Medulla oblongata (tissue), 1 donor: ENCODE measurements at regions not wholly inside any gene's neighbourhood (a gene's known extent, or its start where the extent isn't known, plus 50 kb on each side); places are given as distances from the start of the nearest gene placed in this dataset.
"Not testable (repeated sequence)": the region's sequence is repeated elsewhere in the genome, so short reads cannot be mapped to it uniquely, and the experiment has no call there.

ENCODE experiments used
- DNase-seq: peaks from one replicate; pipeline ENCODE4 v3.0.0-alpha.2; 2015; ENCODE audit errors: extremely low spot score

DNA sequence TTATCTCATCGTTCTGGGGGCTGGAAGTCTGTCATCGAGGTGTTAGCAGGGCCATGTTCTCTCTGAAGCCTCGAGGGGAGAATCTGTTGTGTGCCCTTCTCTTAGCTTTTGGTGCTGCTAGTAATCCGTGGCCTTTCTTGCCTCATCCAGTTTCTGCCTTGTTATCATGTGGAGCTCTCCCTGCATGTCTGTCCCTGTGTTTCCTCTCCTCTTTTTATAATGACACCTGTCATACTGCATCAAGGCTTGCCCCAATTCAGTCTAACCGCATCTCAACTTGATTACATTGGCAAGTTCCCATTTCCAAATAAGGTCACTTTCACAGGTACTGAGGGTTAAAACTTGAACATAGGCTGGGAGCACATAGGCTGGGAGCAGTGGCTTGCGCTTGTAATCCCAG, 82.6 kb upstream of the CNIH3 start:
- no peak for DNase-seq

DNA sequence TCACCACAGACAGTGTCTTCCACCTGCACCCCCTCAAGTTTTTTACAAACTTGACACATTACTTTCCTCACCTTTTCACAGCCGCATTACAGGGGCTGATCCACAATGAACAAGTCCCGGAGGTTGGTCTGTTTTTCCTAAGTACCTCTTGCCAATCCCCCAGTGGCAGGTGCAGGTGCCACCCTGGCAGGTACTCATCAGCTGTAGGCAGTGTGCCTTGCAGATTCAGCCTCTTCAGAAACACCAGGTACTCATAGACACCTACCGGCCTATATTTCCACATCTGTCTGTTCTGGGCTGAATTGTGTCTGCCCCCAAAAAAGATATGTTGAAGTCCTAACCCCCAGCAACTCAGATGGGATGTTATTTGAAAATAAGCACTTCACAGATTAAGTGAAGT, 81.4 kb upstream of the CNIH3 start:
- DNase-seq: no peak

DNA sequence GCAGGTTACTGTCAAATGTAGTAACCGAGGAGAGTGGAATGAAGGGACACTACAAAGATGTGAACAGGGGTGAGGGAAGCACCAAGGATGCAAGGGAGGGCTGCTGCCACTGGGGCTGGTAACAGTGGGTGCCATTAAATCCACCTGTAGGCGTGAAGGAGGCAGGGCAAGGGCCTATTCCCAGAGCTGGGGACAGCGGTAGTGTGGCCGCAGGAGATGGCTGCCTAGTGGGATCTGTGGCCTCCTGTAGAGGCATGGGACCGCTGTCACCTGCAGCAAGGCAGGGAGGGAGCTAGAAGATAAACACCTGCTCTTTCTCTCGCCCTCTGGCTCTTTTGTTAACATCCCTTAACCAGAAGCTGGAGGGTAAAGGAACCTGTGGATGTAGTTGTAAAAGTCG, 80.5 kb upstream of the CNIH3 start:
- no peak for DNase-seq

DNA sequence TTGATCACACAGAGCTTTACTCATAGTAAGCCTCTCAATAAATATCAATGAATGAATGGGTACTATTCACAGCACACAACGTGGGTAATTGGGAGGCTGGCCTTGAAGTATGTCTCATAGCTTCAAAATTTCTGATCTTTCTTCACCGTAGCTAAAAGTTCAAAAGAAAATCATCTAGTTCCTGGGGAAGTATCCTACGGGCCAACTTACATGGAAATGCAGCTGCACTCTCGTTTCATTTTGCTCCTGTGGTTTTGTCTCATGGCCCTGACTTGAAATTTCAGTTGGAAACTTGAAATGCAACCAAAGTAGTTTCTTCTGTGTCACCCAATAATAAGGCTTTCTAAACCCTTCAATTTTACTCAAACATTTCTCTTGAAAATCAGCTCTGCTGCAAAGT, 76.1 kb upstream of the CNIH3 start:
- no peak for DNase-seq

DNA sequence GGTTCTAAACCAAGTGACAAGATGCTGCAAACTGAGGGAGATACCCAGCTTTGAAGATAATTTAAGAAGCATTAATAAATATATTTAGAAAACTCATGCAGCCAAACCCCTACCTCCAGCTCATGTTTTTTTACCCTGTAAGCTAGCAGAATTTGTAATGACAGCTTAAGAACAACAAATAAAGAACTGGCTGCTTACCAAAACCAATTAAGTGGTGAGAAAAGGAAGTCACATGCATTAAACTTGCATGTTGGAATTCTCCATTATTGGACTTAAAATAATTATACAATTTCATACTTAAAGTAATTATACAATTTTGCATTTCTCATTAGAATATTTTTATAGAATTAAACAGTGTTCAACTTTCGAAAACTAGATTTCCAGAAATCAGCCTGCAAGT, 75.6 kb upstream of the CNIH3 start:
- no peak for DNase-seq

DNA sequence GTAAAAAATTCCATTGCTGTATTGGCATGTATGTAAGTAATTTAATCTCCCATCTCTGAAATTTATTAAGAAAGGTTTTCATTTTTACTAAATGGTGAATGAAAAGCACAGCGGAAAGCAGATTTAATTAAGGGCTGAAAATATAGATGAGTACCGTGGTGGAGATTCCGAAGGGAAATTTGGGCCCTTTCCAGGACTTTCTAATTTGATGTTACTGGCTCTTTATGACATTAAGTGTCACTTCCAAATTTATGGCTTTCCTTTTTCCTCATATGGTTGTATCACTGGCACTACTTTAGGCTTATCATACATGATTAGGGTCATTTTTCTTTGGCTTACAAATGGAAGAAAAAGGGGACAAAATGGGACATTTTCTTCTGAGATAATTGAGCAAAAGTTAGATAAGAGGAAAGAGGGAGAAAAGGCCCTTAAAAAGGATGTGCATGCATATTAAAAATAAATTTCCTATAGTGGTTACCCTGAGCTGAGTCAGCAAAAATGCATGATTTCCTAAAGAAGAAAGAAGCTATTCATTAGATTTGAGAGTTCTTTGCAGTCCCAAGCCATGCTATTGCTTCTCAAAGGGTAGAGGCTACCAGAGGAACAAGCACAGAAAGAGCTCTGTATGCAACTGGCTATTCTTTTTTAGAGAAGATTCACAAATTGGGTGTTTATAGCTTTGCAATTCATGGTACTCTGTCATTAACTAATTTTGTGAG, 74.9 kb upstream of the CNIH3 start:
- DNase-seq: peak; percentile 24

DNA sequence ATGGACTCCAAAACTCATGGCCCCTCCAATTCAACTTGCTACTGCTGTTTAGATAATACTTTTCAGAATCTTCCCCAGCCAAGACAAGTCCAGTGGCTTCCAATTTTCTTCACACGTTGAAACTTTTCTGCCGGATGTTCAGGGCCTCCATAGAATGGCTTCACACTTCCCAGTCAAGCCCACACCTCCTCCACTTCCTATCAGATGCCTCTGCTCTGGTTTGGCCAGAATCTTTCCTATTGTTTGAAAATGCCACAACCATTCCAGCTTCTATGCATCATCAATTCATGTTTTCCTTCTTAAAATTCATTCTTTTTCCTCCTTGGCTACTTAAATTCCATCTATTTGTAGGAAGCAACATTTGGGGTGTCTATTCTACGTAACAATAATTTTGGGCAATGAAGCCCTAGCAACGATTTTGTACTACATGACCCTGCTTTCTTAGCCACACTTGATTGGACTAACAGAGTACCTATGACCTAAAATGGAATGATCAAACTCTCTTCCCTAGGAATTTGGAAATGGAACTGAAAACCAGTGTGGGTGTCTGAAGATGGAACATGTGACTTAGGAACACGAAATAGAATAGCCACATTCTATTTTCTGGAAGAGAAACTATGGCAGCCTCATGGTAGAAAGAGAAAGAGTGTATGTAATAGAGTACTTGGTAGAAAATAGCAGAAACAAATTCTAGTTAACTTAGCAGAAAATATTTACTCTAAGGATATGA, 74.1 kb upstream of the CNIH3 start:
- no peak for DNase-seq

DNA sequence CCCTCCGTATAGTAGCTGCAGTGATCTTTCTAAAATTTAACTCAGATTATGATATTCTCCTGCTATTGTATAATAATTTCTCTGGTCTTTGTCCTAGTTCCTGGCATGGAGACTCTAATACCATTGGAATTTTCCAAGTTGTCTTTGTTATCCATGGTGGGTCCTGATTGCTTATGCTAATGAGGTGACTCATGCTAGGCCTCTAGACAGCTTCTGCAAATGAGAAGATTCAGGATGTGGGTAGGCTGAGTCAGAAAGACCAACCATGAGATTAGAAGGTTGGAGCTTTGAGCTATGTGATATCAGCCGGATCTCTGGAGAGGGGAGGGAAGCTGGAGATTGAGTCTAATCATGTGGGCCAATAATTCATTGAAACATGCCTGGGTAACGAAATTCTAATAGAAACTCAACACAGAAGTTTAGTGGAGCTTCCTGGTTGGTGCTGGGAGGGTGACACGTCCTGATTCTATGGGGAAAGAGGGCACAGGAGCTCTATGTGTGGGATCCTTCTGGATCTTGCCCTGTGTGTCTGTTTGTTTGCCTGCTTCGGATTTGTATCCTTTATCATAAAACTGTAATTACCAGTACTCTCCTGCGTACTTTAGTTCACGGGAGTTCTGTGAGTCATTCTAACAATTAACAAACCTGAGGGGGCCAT, 73.2 kb upstream of the CNIH3 start:
- no peak for DNase-seq

DNA sequence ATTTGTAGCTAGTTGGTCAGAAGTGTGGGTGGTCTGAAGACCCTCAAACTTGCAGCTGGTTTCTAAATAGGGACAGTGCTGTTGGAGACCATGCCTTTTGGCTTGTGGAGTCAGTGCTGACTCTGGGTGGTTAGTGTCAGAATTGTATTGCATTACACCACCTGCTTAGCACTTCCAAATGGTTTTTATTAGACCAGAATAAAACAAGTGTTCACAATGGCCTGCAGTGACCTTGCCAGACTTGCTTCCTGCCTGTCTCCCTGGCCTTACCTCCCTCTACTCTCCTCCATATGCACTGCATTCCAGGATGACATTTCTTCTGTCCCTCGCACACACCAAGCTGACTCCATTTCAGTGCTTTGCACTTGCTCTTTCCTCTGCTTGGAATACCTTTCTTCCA, 72.7 kb upstream of the CNIH3 start:
- no peak for DNase-seq

DNA sequence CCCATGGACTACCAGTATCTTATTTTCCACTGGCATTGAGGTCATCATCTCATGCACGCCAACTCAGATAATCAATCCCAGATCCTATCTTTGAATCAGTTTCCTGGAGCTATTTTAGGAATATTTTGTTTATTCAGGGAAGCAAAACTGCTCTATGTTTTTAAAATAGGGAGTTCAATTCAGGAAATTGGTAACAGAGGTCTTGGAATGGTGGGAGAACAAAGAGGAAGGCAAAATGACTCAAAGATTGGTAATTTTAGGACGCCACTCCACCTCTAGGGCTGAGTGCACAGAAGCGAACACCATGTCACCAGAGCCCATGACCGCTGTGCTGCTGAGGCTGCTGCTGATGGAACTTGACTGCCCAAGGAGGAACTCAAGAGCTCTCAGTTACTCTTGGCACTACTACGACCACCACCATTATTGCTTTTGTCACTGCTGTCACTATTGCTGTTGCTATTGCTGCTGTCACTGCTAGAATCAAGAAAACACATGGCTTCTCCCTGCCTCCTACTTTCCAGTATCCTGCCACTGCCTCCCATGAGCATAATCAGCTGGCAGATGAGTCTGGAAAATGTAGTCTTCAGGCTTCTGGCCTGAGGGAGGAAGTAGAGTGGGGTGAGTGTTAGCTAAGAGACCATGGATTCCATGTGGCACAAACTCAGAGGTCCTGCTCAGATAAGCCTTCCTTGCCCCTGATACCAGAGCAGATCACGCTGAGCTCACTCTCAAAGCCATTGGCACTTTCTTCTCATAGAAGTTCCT, 71.6 kb upstream of the CNIH3 start:
- no peak for DNase-seq

DNA sequence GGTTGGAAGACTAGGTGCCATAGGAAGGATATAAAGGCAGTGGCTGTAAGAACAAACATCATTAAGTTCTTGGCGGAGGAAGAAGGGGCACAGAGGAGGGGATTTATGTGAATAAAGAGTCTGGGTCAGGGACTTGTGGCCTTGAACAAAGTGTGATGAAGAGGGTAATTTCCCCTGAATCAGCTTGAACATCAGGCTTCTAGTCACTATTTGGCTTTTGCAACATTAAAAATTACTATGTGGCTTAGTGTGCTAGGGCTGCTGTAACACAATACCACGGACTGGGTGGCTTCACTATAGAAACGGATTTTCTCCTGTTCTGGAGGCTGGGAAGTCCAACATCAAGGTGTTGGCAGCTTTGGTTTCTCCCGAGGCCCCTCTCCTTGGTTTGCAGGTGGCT, 70.5 kb upstream of the CNIH3 start:
- DNase-seq: no peak

DNA sequence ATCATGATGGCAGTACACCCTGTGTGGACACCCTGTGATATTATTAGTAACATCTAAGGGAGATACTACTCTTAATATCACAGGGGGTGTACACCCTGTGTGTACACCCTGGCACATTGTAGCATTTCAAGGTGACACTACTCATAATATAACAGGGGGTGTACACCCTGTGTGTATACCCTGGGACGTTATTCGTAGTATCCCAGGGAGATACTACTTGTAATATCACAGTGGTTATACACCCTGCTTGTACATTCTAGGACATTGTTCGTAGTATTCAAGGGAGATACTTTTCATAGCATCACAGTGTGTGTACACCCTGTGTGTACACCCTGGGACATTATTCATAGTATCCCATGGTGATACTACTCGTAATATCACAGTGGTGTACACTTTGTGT, 67.4 kb upstream of the CNIH3 start:
- DNase-seq: no peak

DNA sequence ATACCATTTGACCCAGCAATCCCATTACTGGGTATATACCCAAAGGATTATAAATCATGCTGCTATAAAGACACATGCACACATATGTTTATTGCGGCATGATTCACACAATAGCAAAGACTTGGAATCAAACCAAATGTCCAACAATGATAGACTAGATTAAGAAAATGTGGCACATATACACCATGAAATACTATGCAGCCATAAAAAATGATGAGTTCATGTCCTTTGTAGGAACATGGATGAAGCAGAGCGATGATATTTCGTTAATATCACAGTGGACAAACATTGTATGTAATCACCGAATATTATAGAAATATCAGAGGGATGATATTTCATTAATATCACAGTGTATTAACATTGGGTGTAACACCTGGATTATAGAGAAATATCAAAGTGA, 64.9 kb upstream of the CNIH3 start:
- not testable (repeated sequence) for DNase-seq

DNA sequence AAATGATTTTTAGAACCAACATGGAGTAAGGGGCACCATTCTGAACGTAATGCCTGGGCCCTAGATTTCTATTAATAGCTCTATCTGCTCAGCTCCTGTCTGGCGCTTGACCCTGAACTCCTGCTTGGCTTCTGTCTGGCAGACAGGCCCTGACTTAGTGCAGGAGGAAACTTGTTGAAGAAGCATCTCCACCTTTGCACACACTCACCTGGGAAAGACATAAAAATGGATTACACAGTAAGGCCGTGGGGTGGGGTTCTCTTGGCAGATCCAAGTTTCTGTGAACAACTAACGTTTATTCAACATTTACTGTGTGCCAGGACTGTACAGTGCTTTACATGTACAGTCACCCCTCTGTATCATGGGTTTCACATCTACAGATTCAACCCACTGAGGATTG, 62.1 kb upstream of the CNIH3 start:
- no peak for DNase-seq

DNA sequence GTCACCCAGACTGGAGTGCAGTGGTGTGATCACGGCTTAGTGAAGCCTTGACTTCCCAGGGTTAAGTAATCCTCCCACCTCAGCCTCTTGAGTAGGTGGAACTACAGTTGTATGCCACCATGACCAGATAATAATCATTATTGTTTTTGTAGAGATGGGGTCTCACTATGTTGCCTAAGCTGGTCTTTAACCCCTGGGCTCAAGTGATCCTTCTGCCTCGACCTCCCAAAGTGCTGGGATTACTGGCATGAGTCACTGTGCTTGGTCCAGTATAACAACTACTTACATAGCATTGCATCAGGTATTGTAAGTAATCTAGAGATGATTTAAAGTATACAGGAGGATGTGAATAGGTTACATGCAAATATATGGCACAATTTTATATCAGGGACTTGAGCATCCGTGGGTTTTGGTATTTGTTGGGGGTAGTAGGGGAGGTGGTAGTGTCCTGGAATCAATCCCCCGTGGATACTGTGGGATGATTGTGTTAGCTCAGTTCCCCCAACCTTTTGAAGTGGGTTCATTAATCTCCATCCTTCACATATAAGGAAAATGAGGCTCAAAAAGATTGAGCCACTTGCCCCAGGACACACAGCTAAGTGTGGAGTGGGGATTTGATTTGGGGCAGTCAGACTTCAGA, 61.4 kb upstream of the CNIH3 start:
- DNase-seq: no peak

DNA sequence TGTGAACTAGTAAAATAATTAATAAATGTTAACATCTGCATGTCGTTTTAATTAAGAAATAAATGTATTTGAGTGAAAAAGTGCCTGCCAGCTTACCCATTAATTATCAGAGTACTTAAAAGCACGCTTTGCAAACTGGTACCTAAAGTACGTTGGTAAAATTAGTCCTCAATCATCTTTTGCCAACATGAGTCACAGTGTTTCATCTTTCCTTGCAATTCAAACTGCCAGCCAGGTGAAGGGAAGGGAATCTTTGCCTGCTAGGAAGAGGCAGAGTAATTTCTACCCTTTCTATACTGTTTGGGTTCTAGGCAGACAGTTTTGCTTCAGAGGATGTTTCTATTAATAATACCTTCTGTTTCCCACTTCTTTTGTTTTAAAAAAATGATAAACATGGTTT, 57.2 kb upstream of the CNIH3 start:
- no peak for DNase-seq

DNA sequence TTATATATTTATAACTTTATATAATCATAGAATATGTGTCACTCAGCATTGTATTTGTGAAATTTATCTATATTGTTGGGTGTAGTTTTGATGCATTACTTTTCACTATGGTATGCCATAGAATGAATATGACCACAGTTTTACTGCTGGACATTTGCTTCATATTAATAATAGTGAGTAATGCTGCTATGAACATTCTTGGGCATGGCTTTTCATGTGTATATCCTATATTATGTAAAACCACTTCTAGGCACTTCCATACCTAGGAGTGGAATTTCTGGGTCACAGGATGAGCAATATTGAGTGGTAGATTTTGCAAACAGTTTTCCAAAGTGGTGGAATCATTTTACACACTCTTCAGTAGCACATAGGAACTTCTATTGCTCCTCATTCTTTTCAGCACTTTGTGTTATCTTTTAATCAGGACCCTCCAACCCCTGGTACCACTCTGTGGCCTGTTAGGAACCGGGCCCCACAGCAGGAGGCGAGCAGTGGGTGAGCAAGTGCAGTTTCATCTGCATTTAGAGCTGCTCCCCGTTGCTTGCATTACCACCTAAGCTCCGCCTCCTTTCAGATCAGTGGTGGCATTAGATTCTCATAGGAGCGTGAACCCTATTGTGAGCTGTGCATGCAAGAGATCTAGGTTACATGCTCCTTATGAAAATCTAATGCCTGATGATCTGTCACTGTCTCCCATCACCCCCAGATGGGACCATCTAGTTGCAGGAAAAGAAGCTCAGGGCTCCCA, 56.0 kb upstream of the CNIH3 start:
- DNase-seq: no peak

DNA sequence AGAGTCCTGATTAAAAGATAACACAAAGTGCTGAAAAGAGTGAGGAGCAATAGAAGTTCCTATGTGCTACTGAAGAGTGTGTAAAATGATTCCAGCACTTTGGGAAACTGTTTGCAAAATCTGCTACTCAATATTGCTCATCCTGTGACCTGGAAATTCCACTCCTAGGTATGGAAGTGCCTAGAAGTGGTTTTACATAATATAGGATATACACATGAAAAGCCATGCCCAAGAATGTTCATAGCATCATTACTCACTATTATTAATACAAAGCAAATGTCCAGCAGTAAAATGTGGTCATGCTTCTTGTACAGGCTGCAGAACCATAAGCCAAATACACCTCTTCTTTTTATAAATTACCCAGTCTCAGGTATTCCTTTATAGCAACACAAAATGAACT, 53.2 kb upstream of the CNIH3 start:
- not testable (repeated sequence) for DNase-seq

DNA sequence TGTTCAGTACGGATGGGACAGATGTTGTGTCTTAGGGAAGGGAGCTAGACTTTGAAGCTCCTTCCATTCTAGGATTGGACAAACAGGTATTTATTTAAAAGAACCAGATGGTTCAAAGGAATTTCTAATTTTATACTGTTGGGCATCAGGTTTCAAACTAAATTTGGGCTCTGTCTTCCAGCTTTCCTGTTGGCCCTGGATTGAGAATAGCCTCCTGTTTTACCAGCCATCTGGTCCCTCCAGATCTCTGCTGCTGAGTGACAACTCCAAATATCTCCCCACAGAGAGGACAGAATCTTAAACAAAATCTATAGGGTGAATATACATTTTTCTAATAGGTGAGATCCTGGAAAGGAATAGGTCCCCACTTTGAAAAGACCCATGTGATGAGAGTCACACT, 52.5 kb upstream of the CNIH3 start:
- DNase-seq: no peak

DNA sequence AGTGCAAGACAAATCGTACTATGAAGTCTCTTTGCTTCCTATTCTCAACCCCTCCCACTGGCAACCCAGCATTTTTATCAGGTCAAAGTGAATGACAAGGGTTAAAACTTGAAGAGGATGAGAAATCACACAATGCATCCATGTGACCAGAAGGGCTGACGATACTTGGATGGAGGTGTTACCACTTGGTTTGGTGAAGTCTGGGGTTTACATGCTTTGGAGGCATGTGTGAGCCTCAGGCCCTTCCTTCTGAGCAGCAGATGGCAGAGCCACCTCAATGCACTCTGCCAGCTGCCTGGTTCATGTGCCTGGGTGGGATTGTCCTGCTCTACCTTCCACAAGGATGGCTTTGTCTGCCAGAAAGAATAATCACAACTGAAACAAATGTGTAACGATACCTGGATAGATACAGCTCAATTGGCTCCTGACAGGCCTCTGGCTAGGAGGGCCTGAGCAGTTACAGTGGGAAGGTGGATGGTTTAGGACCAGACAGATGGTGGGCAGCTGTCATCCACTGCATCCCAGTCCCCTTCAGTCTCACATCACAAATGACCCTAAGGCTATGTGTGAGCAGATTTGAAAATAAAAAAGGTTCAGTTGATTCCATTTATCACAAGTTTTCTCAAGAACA, 51.5 kb upstream of the CNIH3 start:
- DNase-seq: no peak

DNA sequence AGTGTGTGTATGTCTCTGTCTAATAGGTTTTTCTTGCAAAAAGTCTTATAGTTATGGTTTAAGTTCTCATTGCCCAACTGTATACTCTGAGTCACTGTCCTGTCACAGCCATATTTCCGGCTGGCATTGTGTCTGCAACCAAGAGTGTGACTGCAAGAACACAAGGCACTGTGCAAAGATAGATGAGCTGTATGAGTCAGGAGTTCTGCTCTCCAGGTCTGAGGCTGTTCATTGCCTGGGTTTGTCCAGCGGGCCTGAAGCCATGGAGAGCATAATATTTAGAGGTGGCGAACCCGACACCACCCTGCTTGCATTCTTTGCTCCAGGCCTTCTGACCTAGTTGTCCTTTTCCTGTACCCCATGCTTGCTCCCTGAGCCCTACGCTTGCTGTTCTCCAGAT, 50.9 kb upstream of the CNIH3 start:
- no peak for DNase-seq
